Activated T-cell treated with anti-CD3 and anti-CD28 coated beads, Interleukin-2, amount 50 U/mL, for 48 hours (primary cell): ENCODE measurements at regions not wholly inside any gene's neighbourhood (a gene's known extent, or its start where the extent isn't known, plus 50 kb on each side); places are given as distances from the start of the nearest gene placed in this dataset.
A peak's percentile ranks its signal among the peaks of the same experiment; 100 is the strongest.
"Not testable (repeated sequence)": the region's sequence is repeated elsewhere in the genome, so short reads cannot be mapped to it uniquely, and the experiment has no call there.

Experiments
- DNase-seq, 2 experiments: peaks; one replicate each; pipeline ENCODE4 v3.0.0-alpha.2; 2020

DNA sequence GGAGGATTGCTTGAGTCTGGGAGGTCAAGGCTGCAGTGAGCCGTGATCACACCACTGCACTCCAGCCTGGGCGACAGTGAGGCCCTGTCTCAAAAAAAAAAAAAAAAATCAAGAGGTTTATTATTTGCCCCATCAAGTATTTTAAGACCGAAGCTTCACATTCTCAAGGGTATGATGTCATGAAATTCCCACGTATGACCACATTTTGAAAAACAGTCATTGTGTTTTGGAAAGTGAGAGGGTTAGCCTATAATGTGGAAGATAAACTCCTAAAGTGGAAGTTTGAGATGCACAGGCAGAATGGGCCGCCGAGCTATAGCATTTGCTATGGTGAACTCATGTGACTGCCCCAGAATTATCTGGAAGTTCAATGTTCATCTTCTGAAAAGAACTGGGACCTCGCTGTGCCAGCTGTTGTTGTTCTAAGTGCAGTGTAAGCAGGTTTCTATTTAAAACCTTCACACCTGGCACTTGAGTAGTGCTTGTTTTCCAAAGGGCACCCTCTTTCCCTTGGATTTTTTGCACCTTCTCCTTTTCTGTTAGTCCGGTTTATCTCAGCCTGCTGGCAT is 96.9 kb upstream of the SLC25A33 start:
- no peak for DNase-seq

DNA sequence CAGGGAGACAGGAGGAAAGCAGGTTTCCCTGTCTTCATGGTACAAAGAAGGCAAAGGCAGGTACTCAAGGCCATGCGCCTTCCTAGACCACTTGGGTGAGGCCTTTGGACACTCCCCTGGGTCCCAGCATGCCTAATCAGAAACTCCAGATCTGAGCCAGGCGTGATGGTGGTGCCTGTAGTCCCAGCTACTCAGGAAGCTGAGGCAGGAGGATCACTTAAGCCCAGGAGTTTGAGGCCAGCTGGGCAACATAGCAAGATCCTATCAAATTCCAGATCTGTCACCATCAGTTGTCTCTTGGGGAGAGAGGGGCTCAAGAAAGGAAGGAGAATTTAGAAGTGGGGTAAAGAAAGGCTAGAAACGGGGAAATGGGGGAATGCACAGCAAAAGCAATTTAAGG is 96.3 kb upstream of the SLC25A33 start:
- DNase-seq: no peak

DNA sequence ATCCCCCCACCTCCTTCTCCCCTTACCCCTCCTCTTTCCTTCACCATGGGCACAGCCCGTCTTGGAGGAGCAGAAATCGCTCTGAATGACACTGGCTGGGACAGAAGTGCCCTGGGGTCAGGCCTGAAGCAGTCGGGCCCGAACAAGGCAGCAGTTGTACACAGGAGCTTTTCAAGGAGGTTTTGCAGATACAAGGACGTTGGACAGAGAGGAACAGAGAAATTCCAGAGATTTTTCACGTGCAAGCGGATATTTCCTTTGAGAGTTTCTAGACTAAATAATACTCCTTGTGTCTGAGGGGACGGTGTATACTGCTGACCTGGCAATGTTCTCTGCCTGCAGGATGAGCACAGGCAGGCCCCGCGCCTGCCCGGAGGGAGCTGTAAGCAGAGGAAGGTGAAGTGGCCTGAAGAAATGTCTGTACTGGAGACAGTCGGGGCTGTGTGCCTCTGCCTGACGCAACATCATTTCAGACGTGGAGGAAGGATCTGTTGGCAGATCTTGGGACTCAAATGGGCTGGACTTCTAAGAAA is 95.3 kb upstream of the SLC25A33 start:
- DNase-seq: no peak

GRCh38 chr1:9444532-9444931 is 94.7 kb upstream of the SLC25A33 start:
- DNase-seq: no peak

GRCh38 chr1:9445081-9445480 is 94.2 kb upstream of the SLC25A33 start:
- DNase-seq: not testable (repeated sequence)

GRCh38 chr1:9447215-9447960 is 91.9 kb upstream of the SLC25A33 start:
- no peak for DNase-seq

- DNase-seq: no peak
These were observed 90.8 kb upstream of the SLC25A33 start for GRCh38 chr1:9448132-9449109.

GRCh38 chr1:9449110-9449627 is 90.1 kb upstream of the SLC25A33 start:
- DNase-seq: no peak

- no peak for DNase-seq
These were observed 89.1 kb upstream of the SLC25A33 start for GRCh38 chr1:9449976-9450696.

- DNase-seq: no peak
These were observed 88.2 kb upstream of the SLC25A33 start for GRCh38 chr1:9451081-9451480.

DNA sequence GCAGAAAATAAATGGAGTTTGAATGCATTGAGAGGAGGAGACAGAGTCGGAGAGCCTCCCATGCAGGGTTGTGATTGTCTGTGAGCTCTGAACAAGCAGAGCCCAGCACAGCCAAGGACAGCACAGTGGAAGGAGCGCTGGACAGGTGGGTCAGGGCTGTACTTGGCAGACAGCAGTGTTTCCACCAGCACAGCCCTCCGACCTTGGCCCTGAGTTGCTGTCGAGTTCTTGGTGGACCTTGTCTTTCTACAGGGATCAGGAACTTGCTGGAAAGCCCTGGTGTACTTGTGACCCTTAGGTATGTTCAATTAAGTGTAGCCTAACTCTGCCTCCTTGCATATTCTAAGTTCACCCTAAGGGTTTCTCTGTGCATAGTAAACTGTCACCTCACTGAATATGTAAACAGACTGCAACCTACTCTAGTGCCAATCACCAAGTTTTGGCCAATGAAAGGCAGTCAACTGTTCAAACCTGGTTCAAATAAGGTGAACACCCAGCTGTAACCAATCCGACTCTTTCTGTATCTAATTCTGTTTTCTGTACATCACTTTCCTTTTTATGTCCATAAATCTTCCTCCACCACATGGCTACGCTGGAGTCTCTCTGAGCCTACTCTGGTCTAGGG is 86.6 kb upstream of the SLC25A33 start:
- DNase-seq: no peak

DNA sequence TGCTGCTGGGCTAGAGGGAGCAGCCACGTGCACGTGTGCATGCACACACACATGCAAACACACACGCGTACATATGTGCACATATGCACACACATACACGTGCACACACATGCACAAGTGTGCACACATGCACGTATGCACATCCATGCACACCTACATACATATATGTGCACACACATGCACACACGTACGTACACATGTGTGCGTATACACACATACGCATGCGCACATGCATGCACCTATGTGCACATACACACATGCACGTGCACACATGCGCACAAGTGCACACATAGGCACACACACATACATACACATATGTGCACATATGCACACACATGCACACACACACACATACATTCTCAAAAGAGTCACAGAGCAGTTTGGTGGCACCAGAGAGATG is 85.9 kb upstream of the SLC25A33 start:
- DNase-seq: no peak

GRCh38 chr1:9453779-9454418 is 85.4 kb upstream of the SLC25A33 start:
- DNase-seq: no peak

DNA sequence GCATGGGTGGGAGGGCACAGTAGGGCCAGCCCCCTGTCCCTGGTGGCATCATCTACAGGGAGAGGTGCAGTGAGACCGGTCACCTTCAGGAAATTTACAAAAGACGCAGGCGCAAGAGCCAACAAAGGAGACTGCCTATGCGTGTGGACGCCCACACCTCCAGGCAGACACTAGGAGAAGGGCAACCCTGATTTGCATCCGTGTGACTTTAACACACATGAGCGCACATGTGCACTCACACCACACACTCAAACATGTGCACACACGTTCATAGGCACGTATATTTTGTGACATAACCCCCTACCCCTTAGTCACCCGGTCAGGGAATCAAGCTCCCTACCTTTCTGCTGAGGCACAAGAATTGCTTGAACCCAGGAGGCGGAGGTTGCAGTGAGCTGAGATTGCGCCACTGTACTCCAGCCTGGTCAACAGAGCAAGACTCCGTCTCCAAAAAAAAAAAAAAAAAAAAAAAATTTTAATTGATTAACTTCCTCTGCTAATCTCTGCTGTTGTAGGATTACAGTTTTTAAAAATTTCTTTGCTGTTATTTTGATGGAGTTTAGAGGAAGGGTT is 84.7 kb upstream of the SLC25A33 start:
- DNase-seq: no peak

DNA sequence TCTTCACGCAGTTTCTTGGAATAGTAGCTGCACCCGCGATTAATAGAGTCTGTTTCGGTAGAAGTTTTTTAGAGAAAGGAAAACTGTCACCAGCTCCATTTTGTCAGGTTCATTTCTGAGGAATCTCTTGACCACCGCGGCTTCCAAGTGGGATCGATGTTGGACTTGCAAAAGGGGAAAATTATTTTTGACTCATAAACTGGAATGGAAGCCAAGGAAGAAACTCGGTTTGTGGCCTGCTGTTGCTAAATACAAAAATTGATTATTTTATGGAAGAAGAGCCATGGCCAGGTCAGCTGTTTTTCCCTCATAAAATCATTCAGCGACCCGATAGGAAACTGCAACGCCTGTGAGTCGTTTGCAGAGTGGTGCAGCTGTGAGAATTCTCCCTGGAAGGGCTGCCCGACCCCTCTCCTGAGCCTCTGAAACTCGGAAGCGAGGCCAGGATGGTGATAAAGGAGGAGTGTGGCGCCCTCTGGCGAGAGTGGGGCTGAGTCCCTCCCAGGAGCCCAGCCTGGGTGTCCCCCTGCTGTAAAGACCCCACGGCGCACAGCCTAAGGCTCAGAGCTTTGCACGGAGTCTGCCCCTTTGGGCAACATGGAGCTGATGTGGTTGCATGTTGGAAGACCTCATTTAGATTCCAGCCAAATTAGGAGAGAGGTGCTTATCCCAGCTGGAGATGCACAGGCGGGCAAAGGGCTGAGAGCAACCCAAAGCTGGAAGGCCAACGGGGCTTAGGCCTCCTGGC is 83.6 kb upstream of the SLC25A33 start:
- DNase-seq: peak; percentile 79 to 80

GRCh38 chr1:9456833-9457232 is 82.4 kb upstream of the SLC25A33 start:
- DNase-seq: no peak

DNA sequence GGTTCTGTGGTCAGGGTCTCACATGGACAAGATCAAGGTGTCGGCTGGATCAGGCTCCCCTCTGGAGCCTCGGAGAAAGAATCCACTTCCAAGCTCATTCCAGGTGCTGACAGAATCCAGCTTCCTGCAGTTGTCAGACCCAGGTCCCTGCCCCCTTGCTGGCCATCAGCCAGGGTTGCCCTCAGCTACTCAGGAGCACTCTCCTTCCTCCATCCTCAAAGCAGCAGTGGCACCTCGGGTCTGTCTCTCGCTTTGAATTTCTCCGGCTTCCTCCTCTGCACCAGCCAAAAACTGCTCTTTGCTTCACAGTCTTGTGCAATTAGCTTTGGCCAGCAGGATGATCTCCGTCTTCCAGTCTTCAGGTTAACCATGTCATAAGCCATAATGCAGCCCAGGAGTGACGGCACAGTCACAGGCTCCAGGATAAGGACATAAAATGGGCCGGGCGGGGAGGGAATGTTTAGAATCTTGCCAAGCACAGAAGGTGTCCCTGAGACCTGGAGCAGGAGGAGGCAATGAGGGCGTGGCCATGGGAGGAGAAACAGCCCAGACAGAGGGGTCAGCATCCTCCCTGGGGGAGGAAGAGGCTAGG is 79.4 kb upstream of the SLC25A33 start:
- no peak for DNase-seq

- no peak for DNase-seq
These were observed 73.6 kb upstream of the SLC25A33 start for GRCh38 chr1:9465640-9466039.

GRCh38 chr1:9466780-9467758 is 72.2 kb upstream of the SLC25A33 start:
- no peak for DNase-seq
